ENCODE measurements at regions not wholly inside any gene's neighbourhood (a gene's known extent, or its start where the extent isn't known, plus 50 kb on each side); places are given as distances from the start of the nearest gene placed in this dataset.

- no peak for DNase-seq (ENCODE audit: low spot score)
- TF ChIP-seq REST (IDR thresholded peaks at IDR 0.05; ENCODE audit: unreplicated experiment) (no peak), ZNF331 (CRISPR knock-in tag; IDR thresholded peaks at IDR 0.05; ENCODE audit: low read depth) (no peak), EZH2 (IDR thresholded peaks at IDR 0.05; ENCODE audit: low read depth, unreplicated experiment) (no peak), ETS1 (IDR thresholded peaks at IDR 0.05) (no peak), EZH2phosphoT487 (IDR thresholded peaks at IDR 0.05; ENCODE audit: unreplicated experiment) (no peak), CREB1 (CRISPR knock-in tag; IDR thresholded peaks at IDR 0.05; ENCODE audit: low read depth) (no peak), ZNF114 (CRISPR knock-in tag; IDR thresholded peaks at IDR 0.05) (no peak)
- Mint-ChIP-seq H3K9me3 (no peaks in the 10 kb centered on the region; the same call in 2 of the 3 replicates), H3K27ac (no peak overlapping the region), H3K27me3 (ENCODE audit: insufficient read depth, low read depth, poor library complexity) (peaks cover 4% of the 10 kb centered on the region), H3K4me1 (no peaks in the 10 kb centered on the region), H3K4me3 (no peak overlapping the region), H3K36me3 (ENCODE audit: low read depth) (no peaks in the 10 kb centered on the region; the same call in 2 of the 3 replicates)
- no peak overlapping the region for H3K27ac ChIP-seq (ENCODE audit: low read depth)
- H3F3A ChIP-seq (replicated peaks; ENCODE audit: low read depth): no peaks in the 10 kb centered on the region
- no peaks in the 10 kb centered on the region for H3K9me2 ChIP-seq (ENCODE audit: insufficient read depth)
- no peaks in the 10 kb centered on the region for H3K4me1 ChIP-seq (ENCODE audit: insufficient read depth)
- no peaks in the 10 kb centered on the region for H3K27me3 ChIP-seq (ENCODE audit: insufficient read depth)
- no peak overlapping the region for H3K4me3 ChIP-seq
- no peak for ATAC-seq
- no peaks in the 10 kb centered on the region for H3K36me3 ChIP-seq (ENCODE audit: insufficient read depth)
- H3K79me2 ChIP-seq (replicated peaks; ENCODE audit: insufficient read depth): no peaks in the 10 kb centered on the region
- H3K4me2 ChIP-seq: no peak overlapping the region
- no peak overlapping the region for H2AFZ ChIP-seq
- no peaks in the 10 kb centered on the region for H4K20me1 ChIP-seq (replicated peaks; ENCODE audit: insufficient read depth)
Observed at GRCh38 chr10:84801916-84802315, 473.5 kb downstream of the CCSER2 start.

GRCh38 chr10:84805149-84805548 lies 476.8 kb downstream of the CCSER2 start:
- no peak overlapping the region for H3K27ac ChIP-seq (ENCODE audit: low read depth)
- H3K27ac Mint-ChIP-seq: no peak overlapping the region
- no peak for DNase-seq (ENCODE audit: low spot score)
- no peak for ATAC-seq
- no peak overlapping the region for H3K4me3 Mint-ChIP-seq
- H3K27me3 Mint-ChIP-seq (ENCODE audit: insufficient read depth, low read depth, poor library complexity): peaks cover 3% of the 10 kb centered on the region
- no peak overlapping the region for H2AFZ ChIP-seq
- H3K36me3 Mint-ChIP-seq (ENCODE audit: low read depth): no peaks in the 10 kb centered on the region; the same call in 2 of the 3 replicates
- H3K4me3 ChIP-seq: no peak overlapping the region
- H3K36me3 ChIP-seq (ENCODE audit: insufficient read depth): no peaks in the 10 kb centered on the region
- no peaks in the 10 kb centered on the region; the same call in 2 of the 3 replicates for H3K9me3 Mint-ChIP-seq
- TF ChIP-seq POLR2AphosphoS5 (IDR thresholded peaks at IDR 0.05; ENCODE audit: low read depth) (no peak), STAT1 (IDR thresholded peaks at IDR 0.05; ENCODE audit: unreplicated experiment) (no peak), CTCF (conservative IDR thresholded peaks at IDR 0.05; ENCODE audit: low read depth in 2 of 2) (no peak), NANOG (IDR thresholded peaks at IDR 0.05; ENCODE audit: borderline replicate concordance) (no peak), EZH2 (IDR thresholded peaks at IDR 0.05; ENCODE audit: low read depth, unreplicated experiment) (no peak)
- H3K27me3 ChIP-seq (ENCODE audit: insufficient read depth): no peaks in the 10 kb centered on the region
- H3K79me2 ChIP-seq (replicated peaks; ENCODE audit: insufficient read depth): no peaks in the 10 kb centered on the region
- H3K4me1 ChIP-seq (ENCODE audit: insufficient read depth): no peaks in the 10 kb centered on the region
- H4K20me1 ChIP-seq (replicated peaks; ENCODE audit: insufficient read depth): no peaks in the 10 kb centered on the region
- 0 out of 2 replicates have a peak, but pooled peaks cover 4% of the 10 kb centered on the region for H3K9me2 ChIP-seq (ENCODE audit: insufficient read depth)
- H3K4me1 Mint-ChIP-seq: peaks cover 3% of the 10 kb centered on the region; the same call in 2 of the 3 replicates
- H3K4me2 ChIP-seq: no peak overlapping the region
- H3F3A ChIP-seq (replicated peaks; ENCODE audit: low read depth): no peaks in the 10 kb centered on the region

Data from GM23338 (cell line).